ENCODE measurements at regions not wholly inside any gene's neighbourhood (a gene's known extent, or its start where the extent isn't known, plus 50 kb on each side); places are given as distances from the start of the nearest gene placed in this dataset.

DNA sequence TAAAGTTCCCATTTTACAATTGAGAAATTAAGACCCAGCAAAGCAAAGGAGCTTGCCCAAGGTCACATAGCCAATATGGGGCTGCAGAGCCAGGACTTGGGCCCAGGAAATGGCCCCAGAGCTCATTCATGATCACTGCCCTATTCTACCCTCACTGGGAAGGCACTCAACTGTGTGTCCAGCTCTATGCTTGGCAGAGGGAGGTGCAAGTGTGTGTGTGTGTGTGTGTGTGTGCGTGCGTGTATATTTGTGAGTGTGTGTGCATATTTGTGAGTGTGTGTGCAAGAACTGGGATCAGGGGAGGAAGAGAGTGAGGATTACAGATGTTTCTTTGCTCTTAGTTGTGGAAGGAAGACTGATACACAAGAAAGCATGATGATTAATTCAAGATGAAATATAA, 151.2 kb upstream of the CRY1 start:
- 65% methylated on average over 2 of the region's 2 CpGs for WGBS
- H3K27me3 ChIP-seq (replicated peaks; ENCODE audit: insufficient read depth): no peaks in the 10 kb centered on the region

DNA sequence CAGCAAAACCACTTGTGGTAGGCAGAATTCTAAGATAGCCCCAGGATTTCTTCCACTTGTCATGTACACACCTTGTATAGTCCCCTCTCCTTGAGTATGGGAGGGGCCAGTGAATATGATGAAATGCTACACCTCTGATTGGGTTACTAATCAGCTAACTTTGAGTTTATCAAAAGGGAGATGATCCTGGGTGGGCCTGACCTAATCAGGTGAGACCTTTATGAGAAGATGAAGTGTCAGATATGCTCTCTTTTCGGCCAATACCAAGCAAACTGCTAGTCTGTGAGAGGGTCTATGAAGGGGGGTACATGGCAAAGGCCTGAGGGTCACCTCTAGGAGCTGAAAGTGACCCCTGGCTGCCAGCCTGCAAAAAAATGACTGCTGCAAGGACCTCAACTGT, 154.3 kb upstream of the CRY1 start:
- H3K9me3 ChIP-seq: no peaks in the 10 kb centered on the region
- no peak overlapping the region for H3K4me3 ChIP-seq
- no peak overlapping the region for H3K27ac ChIP-seq
- DNase-seq (ENCODE audit: low spot score): no peak
- no peaks in the 10 kb centered on the region for H3K27me3 ChIP-seq (replicated peaks; ENCODE audit: insufficient read depth)
- intact Hi-C loops (cut with DNase I): no loop called here
- no peak for TF ChIP-seq POLR2AphosphoS5 (IDR thresholded peaks at IDR 0.05)
- TF ChIP-seq POLR2A (IDR thresholded peaks at IDR 0.05): no peak
- no peak for TF ChIP-seq CTCF (IDR thresholded peaks at IDR 0.05)
- no peaks in the 10 kb centered on the region for H3K4me1 ChIP-seq (replicated peaks)
- WGBS: 85% methylated on average over 1 of the region's 1 CpG
- no peaks in the 10 kb centered on the region for H3K36me3 ChIP-seq

More for the DNA sequence above, 151.2 kb upstream of the CRY1 start:
- Histone ChIP-seq H3K4me3 (no peak overlapping the region), H3K4me1 (replicated peaks) (no peaks in the 10 kb centered on the region), H3K27ac (no peak overlapping the region), H3K36me3 (no peaks in the 10 kb centered on the region), H3K9me3 (no peaks in the 10 kb centered on the region)
- no peak for TF ChIP-seq POLR2AphosphoS5 (IDR thresholded peaks at IDR 0.05)
- no peak for DNase-seq (ENCODE audit: low spot score)
- intact Hi-C loops (cut with DNase I): no loop called here

DNA sequence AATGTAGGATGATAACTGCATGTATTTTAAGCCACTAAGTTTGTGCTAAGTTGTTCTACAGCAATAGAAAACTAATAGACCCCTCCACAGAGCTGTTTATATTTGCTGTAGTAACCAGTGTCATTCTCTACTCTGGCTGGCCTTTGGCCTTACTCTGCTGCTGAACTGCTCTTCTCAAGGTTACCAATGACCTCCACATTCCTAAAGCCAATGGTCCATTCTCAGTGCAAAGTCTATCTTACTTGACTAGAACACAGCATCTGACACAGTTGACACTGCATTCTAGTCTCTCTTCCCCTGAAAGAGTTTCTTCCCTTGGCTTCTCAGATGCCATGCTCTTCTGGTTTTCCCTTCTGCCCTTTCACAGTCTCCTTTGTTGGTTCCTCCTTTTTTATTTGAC, 154.8 kb upstream of the CRY1 start:
- TF ChIP-seq CTCF (IDR thresholded peaks at IDR 0.05) (no peak), POLR2A (IDR thresholded peaks at IDR 0.05) (no peak), POLR2AphosphoS5 (IDR thresholded peaks at IDR 0.05) (no peak)
- H3K27ac ChIP-seq: no peak overlapping the region
- H3K27me3 ChIP-seq (replicated peaks; ENCODE audit: insufficient read depth): no peaks in the 10 kb centered on the region
- no peaks in the 10 kb centered on the region for H3K9me3 ChIP-seq
- DNase-seq (ENCODE audit: low spot score): no peak
- no peaks in the 10 kb centered on the region for H3K4me1 ChIP-seq (replicated peaks)
- intact Hi-C loops (cut with DNase I): no loop called here
- H3K36me3 ChIP-seq: no peaks in the 10 kb centered on the region
- H3K4me3 ChIP-seq: no peak overlapping the region

DNA sequence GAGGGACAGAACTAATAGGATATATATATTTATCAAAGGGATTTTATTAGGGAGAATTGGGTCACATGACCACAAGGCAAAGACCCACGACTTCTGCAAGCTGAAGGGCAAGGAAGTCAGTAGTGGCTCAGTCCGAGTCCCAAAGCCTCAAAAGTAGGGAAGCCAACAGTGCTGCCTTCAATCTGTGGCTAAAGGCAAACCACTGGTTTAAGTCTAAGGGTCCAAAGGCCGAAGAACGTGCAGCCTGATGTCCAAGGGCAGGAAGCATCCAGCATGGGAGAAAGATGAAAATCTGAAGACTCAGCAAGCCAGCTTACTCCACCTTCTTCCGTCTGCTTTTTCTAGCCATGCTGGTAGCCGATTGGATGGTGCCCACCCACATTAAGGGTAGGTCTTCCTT, 157.9 kb upstream of the CRY1 start:
- 88% methylated on average over 6 of the region's 6 CpGs for WGBS
- Histone ChIP-seq H3K27ac (no peak overlapping the region), H3K4me3 (no peak overlapping the region), H3K27me3 (replicated peaks; ENCODE audit: insufficient read depth) (no peaks in the 10 kb centered on the region), H3K9me3 (no peaks in the 10 kb centered on the region), H3K36me3 (no peaks in the 10 kb centered on the region), H3K4me1 (replicated peaks) (no peaks in the 10 kb centered on the region)
- intact Hi-C loops (cut with DNase I): no loop called here
- no peak for TF ChIP-seq POLR2AphosphoS5 (IDR thresholded peaks at IDR 0.05)
- no peak for TF ChIP-seq POLR2A (IDR thresholded peaks at IDR 0.05)
- TF ChIP-seq CTCF (IDR thresholded peaks at IDR 0.05): no peak
- DNase-seq (ENCODE audit: low spot score): no peak

DNA sequence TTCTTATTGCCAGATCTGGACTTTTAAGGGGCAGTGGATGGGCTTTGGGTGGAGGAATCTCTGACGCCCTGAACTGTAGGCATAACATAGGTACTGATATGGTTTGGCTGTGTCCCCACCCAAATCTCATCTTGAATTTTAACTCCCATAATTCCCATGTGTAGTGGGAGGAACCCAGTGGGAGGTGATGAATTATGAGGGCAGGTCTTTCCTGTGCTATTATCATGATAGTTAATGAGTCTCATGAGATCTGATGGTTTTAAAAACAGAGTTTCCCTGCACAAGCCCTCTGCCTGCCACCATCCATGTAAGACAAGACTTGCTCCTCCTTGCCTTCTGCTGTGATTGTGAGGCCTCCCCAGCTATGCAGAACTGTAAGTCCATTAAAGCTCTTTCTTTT, 160.0 kb upstream of the CRY1 start:
- Histone ChIP-seq H3K36me3 (no peaks in the 10 kb centered on the region), H3K27me3 (replicated peaks; ENCODE audit: insufficient read depth) (no peaks in the 10 kb centered on the region), H3K4me1 (replicated peaks) (no peaks in the 10 kb centered on the region), H3K9me3 (no peaks in the 10 kb centered on the region), H3K4me3 (no peak overlapping the region), H3K27ac (no peak overlapping the region)
- no peak for TF ChIP-seq POLR2AphosphoS5 (IDR thresholded peaks at IDR 0.05)
- no peak for TF ChIP-seq POLR2A (IDR thresholded peaks at IDR 0.05)
- no peak for TF ChIP-seq CTCF (IDR thresholded peaks at IDR 0.05)
- intact Hi-C loops (cut with DNase I): no loop called here
- DNase-seq (ENCODE audit: low spot score): no peak
- 88% methylated on average over 1 of the region's 1 CpG for WGBS
